OCI-LY7 (cell line): ENCODE measurements at regions not wholly inside any gene's neighbourhood (a gene's known extent, or its start where the extent isn't known, plus 50 kb on each side); places are given as distances from the start of the nearest gene placed in this dataset.

Experiments used
- EZH2phosphoT487 ChIP-seq: fragments of 200-600 bp; sonication (generic); IDR thresholded peaks from 2 replicates; pipeline ENCODE4 v1.6.1; 2018; ENCODE audit warnings: low read depth, borderline replicate concordance, mild to moderate bottlenecking, mixed run types, antibody characterized with exemption, low read length, moderate library complexity, mixed read lengths
- TF ChIP-seq, protein P1 (sequence below): fragments of 200-600 bp; sonication (generic); conservative IDR thresholded peaks from 2 replicates; pipeline ENCODE4 v1.5.1; 2014; ENCODE audit warnings: mild to moderate bottlenecking, antibody characterized with exemption, low read length, moderate library complexity, mixed read lengths

DNA sequence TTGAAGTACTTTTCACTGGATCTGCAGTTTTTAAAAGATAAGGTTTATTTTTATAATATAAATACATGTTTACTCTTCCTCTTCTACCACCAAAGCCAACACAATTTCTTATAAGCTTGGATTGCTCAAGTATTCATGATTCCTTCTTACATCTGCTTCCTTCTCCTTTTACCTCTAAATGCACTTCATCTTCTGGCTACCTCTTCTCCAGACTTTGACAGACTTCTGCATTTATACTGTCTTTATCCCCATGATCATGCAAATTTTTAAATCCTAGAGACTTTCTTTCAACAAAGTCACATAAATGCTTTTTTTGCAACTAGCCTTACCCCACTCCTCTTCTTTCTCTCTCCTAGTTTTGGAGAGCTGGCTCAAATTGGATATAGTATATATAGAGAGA, 142.9 kb downstream of the TFAP2B start:
- TF ChIP-seq, protein P1, sequence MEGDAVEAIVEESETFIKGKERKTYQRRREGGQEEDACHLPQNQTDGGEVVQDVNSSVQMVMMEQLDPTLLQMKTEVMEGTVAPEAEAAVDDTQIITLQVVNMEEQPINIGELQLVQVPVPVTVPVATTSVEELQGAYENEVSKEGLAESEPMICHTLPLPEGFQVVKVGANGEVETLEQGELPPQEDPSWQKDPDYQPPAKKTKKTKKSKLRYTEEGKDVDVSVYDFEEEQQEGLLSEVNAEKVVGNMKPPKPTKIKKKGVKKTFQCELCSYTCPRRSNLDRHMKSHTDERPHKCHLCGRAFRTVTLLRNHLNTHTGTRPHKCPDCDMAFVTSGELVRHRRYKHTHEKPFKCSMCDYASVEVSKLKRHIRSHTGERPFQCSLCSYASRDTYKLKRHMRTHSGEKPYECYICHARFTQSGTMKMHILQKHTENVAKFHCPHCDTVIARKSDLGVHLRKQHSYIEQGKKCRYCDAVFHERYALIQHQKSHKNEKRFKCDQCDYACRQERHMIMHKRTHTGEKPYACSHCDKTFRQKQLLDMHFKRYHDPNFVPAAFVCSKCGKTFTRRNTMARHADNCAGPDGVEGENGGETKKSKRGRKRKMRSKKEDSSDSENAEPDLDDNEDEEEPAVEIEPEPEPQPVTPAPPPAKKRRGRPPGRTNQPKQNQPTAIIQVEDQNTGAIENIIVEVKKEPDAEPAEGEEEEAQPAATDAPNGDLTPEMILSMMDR, result no peak
- no peak for TF ChIP-seq EZH2phosphoT487
